MG63 (cell line): ENCODE measurements at regions not wholly inside any gene's neighbourhood (a gene's known extent, or its start where the extent isn't known, plus 50 kb on each side); places are given as distances from the start of the nearest gene placed in this dataset.
A peak's percentile ranks its signal among the peaks of the same experiment; 100 is the strongest.

ENCODE experiments used
- DNase-seq: peaks from one replicate; pipeline ENCODE4 v3.0.0-alpha.2; 2020
- H3K27me3 ChIP-seq: fragments of 250-450 bp; sonication (Bioruptor Pico); 2 replicates; pipeline ENCODE4 v1.5.1; 2020; ENCODE audit warnings: mild to moderate bottlenecking, moderate library complexity
- H3K36me3 ChIP-seq: fragments of 250-450 bp; sonication (Bioruptor Pico); 2 replicates; pipeline ENCODE4 v1.5.1; 2020; ENCODE audit warnings: mild to moderate bottlenecking, moderate library complexity
- H3K4me3 ChIP-seq: fragments of 250-450 bp; sonication (Bioruptor Pico); 2 replicates; pipeline ENCODE4 v1.5.1; 2020; ENCODE audit warnings: mild to moderate bottlenecking, moderate library complexity
- H3K9me3 ChIP-seq: fragments of 250-450 bp; sonication (Bioruptor Pico); 2 replicates; pipeline ENCODE4 v1.5.1; 2020; ENCODE audit warnings: mild to moderate bottlenecking, moderate library complexity

DNA sequence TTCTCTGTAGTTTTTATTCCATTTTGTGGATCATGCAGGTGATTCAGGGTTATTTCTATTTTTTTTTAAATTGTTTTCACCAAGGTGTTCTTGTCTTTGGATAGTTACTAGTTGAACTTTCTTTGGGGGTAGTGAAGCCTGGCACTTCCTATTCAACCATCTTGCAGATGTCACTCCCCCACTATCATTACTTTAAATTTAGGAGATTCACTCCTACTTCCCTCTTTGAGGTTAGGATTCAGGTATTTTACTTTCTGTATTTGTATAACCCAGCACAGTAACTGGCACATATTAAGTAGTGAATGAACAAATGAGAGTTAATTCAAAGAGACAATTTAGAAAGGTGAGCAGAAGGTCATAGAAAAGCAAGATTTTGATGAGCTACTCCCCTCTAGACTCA is 255.6 kb downstream of the ATP23 start:
- no peaks in the 10 kb centered on the region; the same call in 1 of the 2 replicates for H3K9me3 ChIP-seq
- no peak for DNase-seq
- H3K36me3 ChIP-seq, result no peaks in the 10 kb centered on the region
- H3K27me3 ChIP-seq, result no peaks in the 10 kb centered on the region
- no peak overlapping the region for H3K4me3 ChIP-seq

DNA sequence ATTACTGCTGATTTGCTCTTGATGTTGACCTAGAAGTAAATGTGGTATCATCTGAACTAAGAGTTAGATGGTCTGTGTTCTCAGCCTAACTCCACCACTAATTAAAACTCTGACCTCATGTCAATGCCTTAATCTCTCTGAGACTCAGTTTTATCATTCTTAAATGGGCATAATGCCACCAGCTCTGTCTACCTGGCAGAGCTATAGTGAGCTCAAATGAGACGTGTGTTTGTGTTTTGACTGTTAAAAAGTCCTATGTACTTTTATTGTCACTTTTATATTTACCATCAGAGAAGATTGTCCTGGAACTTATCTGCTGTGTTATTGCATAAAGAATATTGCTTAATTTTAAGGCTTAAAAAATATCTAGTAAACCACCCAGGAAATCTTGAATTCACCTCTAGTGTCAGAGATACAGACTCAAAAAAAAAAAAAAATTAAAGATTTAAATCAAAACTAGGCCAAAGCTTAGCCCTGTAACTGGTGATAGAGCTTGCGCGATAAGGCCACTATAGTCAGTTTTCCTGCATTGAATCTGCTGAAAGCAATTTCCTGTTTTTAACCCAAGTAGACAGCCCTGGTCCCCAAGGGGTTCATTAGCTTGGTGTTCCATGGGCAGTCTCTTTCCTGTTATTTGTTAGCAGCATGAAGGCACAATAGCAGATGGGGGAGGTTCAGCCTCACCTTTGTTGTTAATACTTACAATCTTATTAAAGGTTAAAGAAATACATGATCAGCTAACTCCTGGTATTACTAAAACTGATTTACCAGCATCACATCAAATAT is 261.8 kb downstream of the ATP23 start:
- H3K9me3 ChIP-seq, result no peaks in the 10 kb centered on the region
- H3K27me3 ChIP-seq, result no peaks in the 10 kb centered on the region
- no peaks in the 10 kb centered on the region for H3K36me3 ChIP-seq
- no peak overlapping the region for H3K4me3 ChIP-seq
- no peak for DNase-seq

DNA sequence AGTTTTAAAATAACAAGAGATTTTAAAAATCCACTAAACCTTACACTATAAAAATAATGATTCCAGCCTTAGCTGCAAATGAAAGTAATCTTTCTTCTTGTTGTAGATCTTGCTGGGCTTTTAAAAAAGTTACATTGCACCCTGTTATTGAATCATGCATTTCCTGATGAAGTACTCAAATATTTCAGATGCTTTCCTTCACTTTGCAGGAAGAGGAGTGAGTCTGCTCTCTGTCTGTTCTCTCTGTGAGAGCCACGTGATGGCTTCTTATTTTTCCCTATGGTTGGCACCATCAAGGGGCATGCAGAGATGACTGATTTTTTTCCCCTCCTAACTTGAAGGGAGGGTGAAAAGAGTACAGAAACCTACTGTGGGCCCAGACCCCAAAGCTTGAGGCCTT is 262.7 kb downstream of the ATP23 start:
- Histone ChIP-seq H3K36me3 (no peaks in the 10 kb centered on the region), H3K4me3 (no peak overlapping the region), H3K9me3 (no peaks in the 10 kb centered on the region), H3K27me3 (no peaks in the 10 kb centered on the region)
- no peak for DNase-seq

DNA sequence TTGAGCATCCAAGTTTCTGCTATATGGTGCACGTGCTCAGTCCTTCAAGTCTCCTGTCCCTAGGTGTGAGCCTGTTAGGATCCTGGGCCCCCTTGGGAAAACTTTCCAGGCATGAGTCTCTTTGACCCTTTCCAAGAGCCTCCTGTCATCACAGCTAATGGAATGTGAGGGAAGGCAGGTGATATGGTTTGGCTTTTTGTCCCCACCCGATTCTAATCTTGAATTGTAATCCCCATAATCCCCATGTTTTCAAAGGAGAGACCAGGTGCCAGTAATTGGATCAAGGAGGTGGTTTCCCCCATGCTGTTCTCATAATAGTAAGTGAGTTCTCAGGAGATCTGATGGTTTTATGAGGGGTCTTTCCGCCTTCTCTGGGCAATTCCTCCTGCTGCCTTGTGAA is 265.5 kb downstream of the ATP23 start:
- no peak for DNase-seq
- Histone ChIP-seq H3K4me3 (no peak overlapping the region), H3K9me3 (no peaks in the 10 kb centered on the region), H3K36me3 (no peaks in the 10 kb centered on the region), H3K27me3 (no peaks in the 10 kb centered on the region)

DNA sequence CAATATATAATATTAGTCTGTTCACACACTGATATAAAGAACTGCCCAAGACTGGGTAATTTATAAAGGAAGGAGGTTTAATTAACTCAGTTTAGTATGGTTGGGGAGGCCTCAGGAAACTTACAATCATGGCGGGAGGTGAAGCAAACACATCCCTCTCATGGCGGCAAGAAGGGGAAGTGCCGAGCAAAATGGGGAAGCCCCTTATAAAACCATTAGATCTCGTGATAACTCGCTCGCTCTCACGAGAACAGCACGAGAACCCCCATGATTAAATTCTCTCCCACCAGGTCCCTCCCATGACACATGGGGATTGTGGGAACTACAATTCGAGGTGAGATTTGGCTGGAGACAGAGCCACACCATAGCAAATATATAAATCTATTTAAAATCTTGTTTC is 269.8 kb downstream of the ATP23 start:
- H3K9me3 ChIP-seq, result no peaks in the 10 kb centered on the region
- no peaks in the 10 kb centered on the region for H3K36me3 ChIP-seq
- H3K27me3 ChIP-seq, result no peaks in the 10 kb centered on the region
- no peak for DNase-seq
- no peak overlapping the region for H3K4me3 ChIP-seq

DNA sequence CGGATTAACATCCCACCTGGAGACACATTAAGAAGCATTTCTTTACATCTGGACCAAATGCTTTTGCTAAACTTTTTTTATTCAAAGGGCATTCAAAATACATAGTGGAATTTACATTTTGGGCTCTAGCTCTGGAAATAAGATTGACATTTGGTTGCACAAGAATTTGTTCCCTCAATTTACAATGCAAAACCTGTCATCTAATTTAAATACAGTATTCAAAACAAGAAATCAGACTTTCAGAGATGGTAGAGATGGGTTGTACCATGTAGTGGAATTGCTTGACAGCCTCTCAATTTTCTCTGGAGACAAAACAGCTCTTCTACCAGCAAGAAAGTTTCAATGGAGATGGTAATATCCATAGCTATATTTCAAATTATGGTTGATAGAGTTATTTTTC is 275.8 kb downstream of the ATP23 start:
- Histone ChIP-seq H3K4me3 (no peak overlapping the region), H3K9me3 (no peaks in the 10 kb centered on the region), H3K36me3 (no peaks in the 10 kb centered on the region), H3K27me3 (no peaks in the 10 kb centered on the region)
- no peak for DNase-seq

DNA sequence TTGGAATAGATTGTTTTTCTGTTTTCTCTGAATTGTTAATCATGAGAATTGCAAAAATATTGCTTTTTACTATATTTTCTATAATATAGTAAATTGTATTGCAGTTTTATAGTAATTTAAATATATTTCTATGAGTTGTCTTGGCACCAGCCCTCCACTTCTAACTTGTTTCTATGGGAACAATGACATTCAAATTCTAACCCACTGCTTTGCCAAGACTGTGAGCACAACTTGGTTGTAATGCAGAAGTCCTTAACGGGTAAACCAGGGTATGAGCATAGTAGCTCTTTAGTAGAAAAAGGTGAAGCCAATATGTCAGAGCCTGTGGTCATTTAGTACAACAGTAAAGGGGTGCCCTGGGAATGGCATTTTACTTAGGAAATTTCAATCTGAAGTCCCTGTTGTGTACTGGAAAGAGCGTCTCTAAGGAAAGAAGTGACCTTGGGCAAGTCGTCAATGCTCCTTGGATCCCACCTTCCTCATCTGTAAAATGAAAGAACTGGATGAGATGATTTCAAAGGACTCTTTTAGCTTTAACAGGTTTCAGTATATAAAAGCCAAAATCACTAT is 283.3 kb downstream of the ATP23 start:
- no peaks in the 10 kb centered on the region for H3K36me3 ChIP-seq
- DNase-seq, result no peak
- no peaks in the 10 kb centered on the region for H3K9me3 ChIP-seq
- H3K4me3 ChIP-seq, result no peak overlapping the region
- no peaks in the 10 kb centered on the region for H3K27me3 ChIP-seq

DNA sequence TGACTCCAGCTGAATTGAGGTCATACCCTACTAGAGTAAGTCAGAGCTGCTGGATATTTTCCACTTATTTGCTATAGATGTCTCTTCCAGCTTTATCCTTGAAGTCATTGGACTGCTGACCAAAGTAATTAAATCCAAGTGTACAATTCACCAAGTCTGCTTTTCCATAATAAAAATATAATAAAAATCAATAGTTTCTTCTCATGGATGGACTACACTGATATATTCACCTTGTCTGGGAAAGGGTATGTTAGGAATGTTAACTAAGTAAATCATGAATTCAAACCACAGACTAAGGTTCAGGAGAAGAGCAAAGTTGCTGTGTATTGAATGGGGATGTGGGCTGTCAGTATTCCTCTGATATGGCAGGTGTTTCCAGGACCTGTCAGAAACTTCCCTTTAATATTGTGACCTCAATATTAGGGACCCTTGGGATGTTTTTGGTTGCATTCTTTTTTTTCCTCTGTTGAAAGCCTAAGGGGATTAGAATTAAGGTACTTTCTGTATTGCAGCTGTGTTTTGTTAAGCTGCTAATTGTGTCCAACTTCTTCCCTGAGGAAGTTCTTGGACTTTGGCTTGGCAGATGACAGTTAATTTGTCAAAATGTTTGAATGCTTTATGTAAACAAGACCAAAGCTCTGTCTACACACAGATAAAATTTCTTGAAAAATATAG is 284.0 kb downstream of the ATP23 start:
- H3K27me3 ChIP-seq, result no peaks in the 10 kb centered on the region
- no peak overlapping the region for H3K4me3 ChIP-seq
- H3K9me3 ChIP-seq, result no peaks in the 10 kb centered on the region
- no peaks in the 10 kb centered on the region for H3K36me3 ChIP-seq
- DNase-seq, result no peak

DNA sequence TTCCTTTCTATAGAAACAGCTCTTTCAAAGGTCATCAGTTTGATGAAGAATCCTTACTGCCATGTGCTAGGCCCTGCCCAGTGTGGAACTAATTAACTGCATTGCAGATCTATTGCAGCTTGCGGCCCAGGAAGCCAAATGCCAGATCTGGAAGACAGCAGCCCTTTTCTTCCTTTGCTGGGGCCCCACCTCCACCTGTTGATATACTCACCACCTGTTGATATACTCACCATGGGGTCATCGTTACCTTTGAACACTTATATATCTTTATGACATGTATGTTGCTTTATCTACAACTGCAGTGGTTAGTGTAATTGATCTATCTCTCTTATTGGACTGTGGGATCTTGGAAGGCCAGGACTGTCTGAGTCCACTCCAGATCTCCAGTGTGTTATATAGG is 292.5 kb downstream of the ATP23 start:
- H3K27me3 ChIP-seq, result no peaks in the 10 kb centered on the region
- H3K36me3 ChIP-seq, result no peaks in the 10 kb centered on the region
- DNase-seq, result no peak
- no peak overlapping the region for H3K4me3 ChIP-seq
- no peaks in the 10 kb centered on the region; the same call in 1 of the 2 replicates for H3K9me3 ChIP-seq

DNA sequence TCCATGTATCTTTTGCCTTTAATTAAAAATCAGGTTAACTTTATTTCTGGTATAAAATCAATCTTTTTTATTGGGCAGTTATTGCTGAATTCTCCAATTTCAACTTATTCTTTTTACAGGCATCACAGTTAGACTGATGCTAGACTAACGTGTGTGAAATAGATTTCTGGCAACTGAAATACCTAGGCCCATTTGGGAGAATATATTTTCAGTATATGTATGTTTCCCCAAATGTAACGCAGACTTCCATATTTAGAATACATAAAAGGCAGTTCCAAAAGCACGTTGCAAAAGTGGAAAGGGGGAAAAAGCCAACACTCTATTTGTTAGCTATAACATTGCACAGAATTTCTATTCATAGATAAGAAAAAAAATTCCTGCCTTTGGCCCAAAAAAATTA is 297.0 kb downstream of the ATP23 start:
- Histone ChIP-seq H3K36me3 (no peaks in the 10 kb centered on the region), H3K4me3 (no peak overlapping the region), H3K27me3 (no peaks in the 10 kb centered on the region), H3K9me3 (no peaks in the 10 kb centered on the region; the same call in 1 of the 2 replicates)
- no peak for DNase-seq

DNA sequence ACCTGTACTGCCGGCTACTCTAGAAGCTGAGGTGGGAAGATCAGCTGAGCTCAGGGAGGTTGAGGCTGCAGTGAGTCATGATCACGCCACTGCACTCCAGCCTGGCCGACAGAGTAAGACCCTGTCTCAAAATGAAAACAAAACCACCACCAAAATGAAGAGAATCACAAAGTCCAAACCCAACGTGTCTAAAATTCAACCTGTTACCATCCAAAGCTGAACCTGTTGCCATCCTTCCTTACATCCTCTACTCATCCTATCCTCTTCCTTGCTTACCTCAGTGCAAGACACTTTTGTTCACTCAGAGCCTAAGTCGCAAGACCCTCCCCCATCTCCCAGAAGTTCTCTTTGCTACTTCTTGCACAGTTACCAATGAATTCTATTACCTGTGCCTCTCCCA is 299.7 kb downstream of the ATP23 start:
- Histone ChIP-seq H3K9me3 (no peaks in the 10 kb centered on the region; the same call in 1 of the 2 replicates), H3K36me3 (no peaks in the 10 kb centered on the region), H3K4me3 (no peak overlapping the region), H3K27me3 (no peaks in the 10 kb centered on the region)
- no peak for DNase-seq

DNA sequence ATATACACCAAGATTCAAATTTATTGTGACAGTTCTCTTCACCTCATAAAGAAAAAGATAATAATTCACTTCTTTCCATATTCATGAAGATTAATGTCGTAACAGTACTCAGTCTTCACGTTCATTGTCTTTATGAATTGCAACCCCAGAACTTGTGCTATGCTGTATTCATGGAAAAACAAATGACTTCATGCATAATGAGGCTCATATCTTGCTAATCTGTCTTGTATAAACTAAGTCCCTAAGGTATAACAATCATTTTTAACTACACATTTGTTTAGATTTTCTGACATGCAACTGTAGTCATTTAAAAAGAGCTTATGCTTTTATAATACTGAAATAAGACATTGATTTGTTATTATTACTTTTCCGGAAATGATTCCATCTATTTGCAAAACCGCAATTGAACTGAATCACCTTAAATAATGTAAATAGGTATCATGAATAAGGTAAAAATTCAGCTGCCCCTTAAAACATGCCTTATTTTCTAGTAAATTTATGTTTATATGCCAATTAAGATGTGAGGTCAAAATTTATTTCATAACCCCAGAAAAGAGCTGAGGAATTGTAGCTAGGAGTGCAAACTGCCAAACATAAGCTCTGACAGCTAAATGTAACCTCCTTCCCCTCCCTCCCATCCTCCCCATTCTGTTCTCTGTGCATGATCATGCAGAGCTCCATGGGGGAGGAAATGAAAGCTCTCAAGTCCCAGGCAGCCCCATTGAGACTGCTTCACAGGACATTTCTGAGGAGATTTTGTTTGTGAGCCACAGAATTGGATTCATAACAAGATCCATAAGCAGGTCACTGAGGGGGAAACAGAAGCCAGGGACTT is 301.6 kb downstream of the ATP23 start:
- Histone ChIP-seq H3K4me3 (no peak overlapping the region), H3K27me3 (no peaks in the 10 kb centered on the region), H3K9me3 (no peaks in the 10 kb centered on the region), H3K36me3 (no peaks in the 10 kb centered on the region)
- peak; percentile 65 for DNase-seq

DNA sequence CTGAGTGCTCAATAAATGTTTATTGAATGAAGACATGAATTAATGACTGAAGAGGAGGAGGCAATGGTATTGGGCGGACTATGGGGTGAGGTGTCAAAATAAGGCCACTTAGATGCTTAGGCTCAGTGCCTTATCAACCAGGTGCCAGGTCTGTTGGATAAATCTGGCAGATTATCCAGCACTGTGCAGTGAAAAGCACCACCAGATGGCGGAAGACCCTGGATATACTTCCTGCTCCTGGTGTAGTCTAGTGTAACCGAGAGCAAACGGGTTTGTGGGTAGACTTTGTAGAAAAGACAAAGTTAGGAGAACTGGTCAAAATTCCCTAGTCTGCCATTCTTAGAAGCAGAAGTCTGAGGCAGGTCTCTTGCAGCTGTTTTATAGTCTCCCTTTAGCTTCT is 306.3 kb downstream of the ATP23 start:
- Histone ChIP-seq H3K36me3 (no peaks in the 10 kb centered on the region), H3K27me3 (no peaks in the 10 kb centered on the region), H3K4me3 (no peak overlapping the region), H3K9me3 (no peaks in the 10 kb centered on the region)
- no peak for DNase-seq

DNA sequence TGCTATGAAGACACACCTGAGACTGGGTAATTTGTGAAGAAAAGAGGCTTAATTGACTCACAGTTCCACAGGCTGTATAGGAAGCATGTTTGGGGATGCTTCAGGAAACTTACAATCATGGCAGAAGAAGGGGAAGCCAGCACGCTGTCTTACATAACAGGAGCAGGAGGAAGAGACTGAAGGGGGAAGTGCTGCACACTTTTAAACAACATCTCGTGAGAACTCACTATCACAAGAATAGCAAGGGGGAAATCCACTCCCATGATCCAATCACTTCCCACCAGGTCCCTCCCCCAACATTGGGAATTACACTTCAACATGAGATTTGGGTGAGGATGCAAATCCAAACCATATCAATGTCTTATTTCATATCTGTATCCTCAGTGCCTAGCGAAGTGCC is 307.2 kb downstream of the ATP23 start:
- H3K36me3 ChIP-seq, result no peaks in the 10 kb centered on the region
- no peak for DNase-seq
- no peaks in the 10 kb centered on the region for H3K27me3 ChIP-seq
- no peaks in the 10 kb centered on the region for H3K9me3 ChIP-seq
- no peak overlapping the region for H3K4me3 ChIP-seq

DNA sequence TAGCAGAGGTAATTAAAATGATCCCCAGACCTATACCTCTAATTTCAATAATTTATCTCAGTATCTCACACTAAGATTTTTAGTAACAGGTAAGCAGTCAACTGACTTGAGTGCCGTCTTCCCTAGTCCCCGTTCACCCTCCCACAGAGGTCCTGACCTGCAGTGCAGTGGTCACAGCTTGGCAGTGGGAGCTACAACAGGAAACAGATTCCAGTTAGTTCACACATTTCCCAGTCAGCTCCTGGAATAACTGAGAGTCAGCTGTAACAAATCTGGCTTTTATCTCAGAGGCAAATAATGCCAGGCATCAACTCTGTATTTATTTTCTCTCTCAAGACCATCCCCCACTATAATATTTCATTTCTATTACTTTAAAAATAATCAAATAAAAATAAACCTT is 308.2 kb downstream of the ATP23 start:
- H3K4me3 ChIP-seq, result no peak overlapping the region
- H3K9me3 ChIP-seq, result no peaks in the 10 kb centered on the region
- no peaks in the 10 kb centered on the region for H3K36me3 ChIP-seq
- peak; percentile 35 for DNase-seq
- H3K27me3 ChIP-seq, result no peaks in the 10 kb centered on the region

DNA sequence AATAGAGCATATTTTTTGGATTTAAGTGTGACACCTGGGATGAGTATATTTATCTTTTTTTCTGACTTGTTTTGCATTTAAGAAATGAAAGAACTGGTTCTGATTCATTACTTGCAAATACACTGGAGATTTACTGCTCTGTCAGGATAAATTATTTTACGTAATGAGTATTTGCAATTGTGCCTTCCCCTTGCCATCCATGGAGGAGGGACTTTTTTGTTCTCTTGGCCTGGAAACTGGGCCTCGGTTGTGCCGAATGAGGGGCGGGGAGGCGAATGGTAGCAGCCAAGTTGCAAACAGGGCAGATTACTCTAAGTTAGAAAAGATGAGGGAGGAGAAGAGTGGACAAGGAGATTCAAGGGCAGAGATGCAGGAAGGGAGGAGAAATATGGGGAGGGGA is 308.7 kb downstream of the ATP23 start:
- no peak overlapping the region for H3K4me3 ChIP-seq
- no peaks in the 10 kb centered on the region for H3K36me3 ChIP-seq
- H3K9me3 ChIP-seq, result no peaks in the 10 kb centered on the region
- DNase-seq, result no peak
- H3K27me3 ChIP-seq, result no peaks in the 10 kb centered on the region

DNA sequence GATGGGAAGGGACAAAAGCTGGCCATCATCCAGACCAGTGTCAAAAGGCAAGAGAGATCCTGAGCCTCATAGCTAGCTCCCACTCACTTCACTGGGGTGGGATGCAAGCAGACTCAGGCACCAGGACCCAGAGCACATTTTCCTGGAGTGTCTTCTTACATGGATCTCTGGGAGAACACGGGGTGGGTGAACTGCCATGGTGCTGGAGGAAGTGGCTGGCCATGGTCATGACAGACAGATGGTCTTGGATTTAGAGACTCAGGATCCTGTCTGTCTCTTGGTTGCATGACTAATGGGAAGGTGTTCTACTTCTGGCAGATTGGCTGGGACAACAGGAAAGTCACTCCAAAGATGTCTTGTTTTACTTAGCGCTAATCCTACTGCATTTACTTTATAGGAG is 311.5 kb downstream of the ATP23 start:
- DNase-seq, result no peak
- Histone ChIP-seq H3K9me3 (no peaks in the 10 kb centered on the region), H3K4me3 (no peak overlapping the region), H3K36me3 (no peaks in the 10 kb centered on the region), H3K27me3 (no peaks in the 10 kb centered on the region)
